H9 (cell line): ENCODE measurements at regions not wholly inside any gene's neighbourhood (a gene's known extent, or its start where the extent isn't known, plus 50 kb on each side); places are given as distances from the start of the nearest gene placed in this dataset.
A peak's percentile ranks its signal among the peaks of the same experiment; 100 is the strongest.

ENCODE experiments used
- DNase-seq: peaks from one replicate; pipeline ENCODE4 v3.0.0-alpha.2; 2017
- H2AFZ ChIP-seq: one replicate; pipeline ENCODE4 v1.6.1; 2013; ENCODE audit warnings: mild to moderate bottlenecking, low read length, control low read depth, moderate library complexity
- H2AK5ac ChIP-seq: 2 replicates; pipeline ENCODE4 v1.6.1; 2013; ENCODE audit warnings: low read length, control low read depth, mixed read lengths; ENCODE audit not compliant: insufficient read length
- H2BK120ac ChIP-seq: one replicate; pipeline ENCODE4 v1.6.1; 2013; ENCODE audit warnings: low read depth, mild to moderate bottlenecking, low read length, control low read depth, inconsistent platforms; ENCODE audit not compliant: poor library complexity, severe bottlenecking
- H2BK12ac ChIP-seq: 2 replicates; pipeline ENCODE4 v1.6.1; 2013; ENCODE audit warnings: low read length, control low read depth, mixed read lengths, low read depth; ENCODE audit not compliant: insufficient read length
- H2BK15ac ChIP-seq: 2 replicates; pipeline ENCODE4 v1.6.1; 2013; ENCODE audit warnings: low read depth, low read length, control low read depth
- H2BK20ac ChIP-seq: one replicate; pipeline ENCODE4 v1.6.1; 2013; ENCODE audit warnings: low read depth, mild to moderate bottlenecking, low read length, control low read depth, inconsistent platforms; ENCODE audit not compliant: poor library complexity, severe bottlenecking
- H2BK5ac ChIP-seq: 2 replicates; pipeline ENCODE4 v1.6.1; 2013; ENCODE audit warnings: low read length, control low read depth, mixed read lengths; ENCODE audit not compliant: insufficient read length
- H3K14ac ChIP-seq: 2 replicates; pipeline ENCODE4 v1.6.1; 2013; ENCODE audit warnings: low read length, control low read depth; ENCODE audit not compliant: insufficient read depth
- H3K18ac ChIP-seq: 2 replicates; pipeline ENCODE4 v1.6.1; 2013; ENCODE audit warnings: low read depth, mild to moderate bottlenecking, mixed read lengths, low read length, control low read depth; ENCODE audit not compliant: insufficient read length
- H3K23ac ChIP-seq: 2 replicates; pipeline ENCODE4 v1.6.1; 2013; ENCODE audit warnings: low read length, control low read depth, mixed read lengths, low read depth; ENCODE audit not compliant: insufficient read length
- H3K23me2 ChIP-seq: 2 replicates; pipeline ENCODE4 v1.6.1; 2013; ENCODE audit warnings: low read depth, mild to moderate bottlenecking, mixed read lengths, low read length, control low read depth; ENCODE audit not compliant: insufficient read length, poor library complexity, severe bottlenecking
- H3K27ac ChIP-seq: 2 replicates; pipeline ENCODE4 v1.5.1; 2013; ENCODE audit warnings: low read length, control low read depth, mixed read lengths, low read depth; ENCODE audit not compliant: insufficient read length
- H3K27me3 ChIP-seq: 2 replicates; pipeline ENCODE4 v1.6.1; 2013; ENCODE audit warnings: low read length, control low read depth, inconsistent platforms; ENCODE audit not compliant: insufficient read depth
- H3K4ac ChIP-seq: 2 replicates; pipeline ENCODE4 v1.6.1; 2013; ENCODE audit warnings: low read depth, mild to moderate bottlenecking, control low read depth, inconsistent platforms, low read length, moderate library complexity
- H3K4me1 ChIP-seq: 2 replicates; pipeline ENCODE4 v1.6.1; 2013; ENCODE audit warnings: low read length, control low read depth, inconsistent platforms; ENCODE audit not compliant: insufficient read depth
- H3K4me2 ChIP-seq: 2 replicates; pipeline ENCODE4 v1.6.1; 2013; ENCODE audit warnings: low read length, control low read depth, mixed read lengths; ENCODE audit not compliant: insufficient read length, insufficient read depth
- H3K56ac ChIP-seq: 2 replicates; pipeline ENCODE4 v1.6.1; 2013; ENCODE audit warnings: low read depth, mild to moderate bottlenecking, mixed read lengths, low read length, control low read depth; ENCODE audit not compliant: insufficient read length
- H3K79me1 ChIP-seq: 2 replicates; pipeline ENCODE4 v1.6.1; 2013; ENCODE audit warnings: low read depth, mild to moderate bottlenecking, moderate library complexity, low read length, control low read depth, inconsistent platforms; ENCODE audit not compliant: insufficient read depth, poor library complexity, severe bottlenecking
- H3K79me2 ChIP-seq: 2 replicates; pipeline ENCODE4 v1.6.1; 2013; ENCODE audit warnings: low read length, control low read depth, inconsistent platforms; ENCODE audit not compliant: insufficient read depth
- H3K9ac ChIP-seq: 2 replicates; pipeline ENCODE4 v1.6.1; 2013; ENCODE audit warnings: low read length, control low read depth, mixed read lengths; ENCODE audit not compliant: insufficient read length; ENCODE audit errors: extremely low read depth
- H3K9me3 ChIP-seq: one replicate; pipeline ENCODE4 v1.6.1; 2013; ENCODE audit warnings: low read depth, low read length, inconsistent platforms; ENCODE audit not compliant: control insufficient read depth
- H3T11ph ChIP-seq: one replicate; pipeline ENCODE4 v1.6.1; 2013; ENCODE audit warnings: mild to moderate bottlenecking, low read length, control low read depth, inconsistent platforms
- H4K20me1 ChIP-seq: one replicate; pipeline ENCODE4 v1.6.1; 2013; ENCODE audit not compliant: control insufficient read depth, insufficient read length, insufficient read depth
- H4K5ac ChIP-seq: 2 replicates; pipeline ENCODE4 v1.6.1; 2013; ENCODE audit warnings: low read depth, mild to moderate bottlenecking, mixed read lengths, low read length, control low read depth; ENCODE audit not compliant: insufficient read length
- H4K8ac ChIP-seq: replicated peaks from 2 replicates; pipeline ENCODE4 v1.6.1; 2013; ENCODE audit warnings: low read length, control low read depth, mixed read lengths, low read depth; ENCODE audit not compliant: insufficient read length
- H4K91ac ChIP-seq: 2 replicates; pipeline ENCODE4 v1.6.1; 2013; ENCODE audit warnings: low read depth, mild to moderate bottlenecking, moderate library complexity, mixed read lengths, low read length, control low read depth; ENCODE audit not compliant: insufficient read length
- H3K27ac Mint-ChIP-seq, 3 experiments: 2 replicates in 2 of 3; 3 replicates in 1 of 3; pipeline ENCODE4 v1.8.0; 2020 to 2021; ENCODE audit warnings: mixed read lengths in 3 of 3, mild to moderate bottlenecking in 1 of 3, moderate library complexity in 1 of 3
- H3K27me3 Mint-ChIP-seq: 2 replicates; pipeline ENCODE4 v1.8.0; 2021; ENCODE audit warnings: low read depth, mild to moderate bottlenecking, moderate library complexity, mixed read lengths
- H3K36me3 Mint-ChIP-seq, 3 experiments: 2 replicates in 2 of 3; 3 replicates in 1 of 3; pipeline ENCODE4 v1.8.0; 2020 to 2021; ENCODE audit warnings: low read depth in 3 of 3, mixed read lengths in 3 of 3; ENCODE audit not compliant: insufficient read depth in 1 of 3
- H3K4me1 Mint-ChIP-seq, 2 experiments: 2 replicates each; pipeline ENCODE4 v1.8.0; 2020; ENCODE audit warnings: mixed read lengths in 2 of 2
- H3K4me3 Mint-ChIP-seq, 2 experiments: 2 replicates in 1 of 2; 3 replicates in 1 of 2; pipeline ENCODE4 v1.8.0; 2020 to 2021; ENCODE audit warnings: mild to moderate bottlenecking in 2 of 2, mixed read lengths in 2 of 2, moderate library complexity in 1 of 2
- H3K9me3 Mint-ChIP-seq, 2 experiments: 2 replicates in 1 of 2; 3 replicates in 1 of 2; pipeline ENCODE4 v1.8.0; 2020; ENCODE audit warnings: mild to moderate bottlenecking in 2 of 2, mixed read lengths in 2 of 2, moderate library complexity in 1 of 2
- WGBS: extraction: QIAGEN DNeasy Blood & Tissue Kit; methylation state at CpG from one replicate; pipeline ENCODE4 v1.1.7; 2013; ENCODE audit warnings: missing lambda C conversion rate, low lambda C conversion rate, mixed read lengths; ENCODE audit not compliant: insufficient read length; ENCODE audit errors: extremely low coverage; 5-methylcytosine and 5-hydroxymethylcytosine counted together
- TF ChIP-seq, protein P1 (sequence below): fragments of 200-600 bp; sonication (generic); conservative IDR thresholded peaks from 3 replicates; pipeline ENCODE4 v1.8.0; 2021; ENCODE audit warnings: antibody characterized with exemption, mild to moderate bottlenecking

DNA sequence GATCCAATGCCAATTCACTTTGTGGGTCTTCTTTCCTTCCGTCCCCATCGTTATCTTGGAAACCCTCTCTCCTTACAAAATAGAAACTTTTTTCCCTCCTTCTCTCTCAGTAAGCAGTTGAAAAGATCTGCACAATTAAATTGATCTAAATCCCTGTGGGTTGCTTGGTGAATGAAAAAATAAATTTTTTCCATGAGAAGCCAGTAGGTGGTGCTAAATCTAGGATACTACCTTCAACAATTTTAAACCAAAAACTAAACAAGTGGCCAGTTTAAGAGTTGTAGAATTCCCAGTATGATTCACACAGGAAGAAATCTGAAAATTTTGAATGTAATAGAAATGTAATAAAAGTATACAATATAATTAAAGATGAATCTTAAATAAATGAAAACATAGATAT, 990.3 kb upstream of the ZNF722 start:
- H3K36me3 Mint-ChIP-seq: peaks cover 20 to 36% (median 24%) of the 10 kb centered on the region in 3 experiments
- Histone ChIP-seq H3K56ac (no peak overlapping the region), H3K4ac (no peak overlapping the region), H2BK5ac (no peak overlapping the region), H4K91ac (no peak overlapping the region), H3K9ac (no peak overlapping the region), H2BK15ac (no peak overlapping the region), H3K79me1 (no peaks in the 10 kb centered on the region), H2BK120ac (no peak overlapping the region), H3K9me3 (peaks cover 91% of the 10 kb centered on the region), H2BK20ac (no peak overlapping the region), H3K18ac (no peak overlapping the region), H2BK12ac (no peak overlapping the region), H3K27ac (no peak overlapping the region), H4K5ac (no peak overlapping the region), H3K27me3 (no peaks in the 10 kb centered on the region), H3K4me2 (no peak overlapping the region), H3K4me1 (no peaks in the 10 kb centered on the region), H3T11ph (no peak overlapping the region), H4K20me1 (no peaks in the 10 kb centered on the region), H3K14ac (no peak overlapping the region), H3K79me2 (no peaks in the 10 kb centered on the region), H3K23me2 (no peaks in the 10 kb centered on the region), H2AFZ (no peak overlapping the region), H4K8ac (no peak overlapping the region), H3K23ac (no peak overlapping the region), H2AK5ac (no peak overlapping the region)
- no peak overlapping the region for H3K27ac Mint-ChIP-seq
- H3K4me3 Mint-ChIP-seq: no peak overlapping the region
- TF ChIP-seq, protein P1, sequence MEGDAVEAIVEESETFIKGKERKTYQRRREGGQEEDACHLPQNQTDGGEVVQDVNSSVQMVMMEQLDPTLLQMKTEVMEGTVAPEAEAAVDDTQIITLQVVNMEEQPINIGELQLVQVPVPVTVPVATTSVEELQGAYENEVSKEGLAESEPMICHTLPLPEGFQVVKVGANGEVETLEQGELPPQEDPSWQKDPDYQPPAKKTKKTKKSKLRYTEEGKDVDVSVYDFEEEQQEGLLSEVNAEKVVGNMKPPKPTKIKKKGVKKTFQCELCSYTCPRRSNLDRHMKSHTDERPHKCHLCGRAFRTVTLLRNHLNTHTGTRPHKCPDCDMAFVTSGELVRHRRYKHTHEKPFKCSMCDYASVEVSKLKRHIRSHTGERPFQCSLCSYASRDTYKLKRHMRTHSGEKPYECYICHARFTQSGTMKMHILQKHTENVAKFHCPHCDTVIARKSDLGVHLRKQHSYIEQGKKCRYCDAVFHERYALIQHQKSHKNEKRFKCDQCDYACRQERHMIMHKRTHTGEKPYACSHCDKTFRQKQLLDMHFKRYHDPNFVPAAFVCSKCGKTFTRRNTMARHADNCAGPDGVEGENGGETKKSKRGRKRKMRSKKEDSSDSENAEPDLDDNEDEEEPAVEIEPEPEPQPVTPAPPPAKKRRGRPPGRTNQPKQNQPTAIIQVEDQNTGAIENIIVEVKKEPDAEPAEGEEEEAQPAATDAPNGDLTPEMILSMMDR: peak; percentile 44; the same call in 2 of the 3 replicates
- WGBS: no CpG with 5 or more reads among the region's 2 CpGs
- H3K9me3 Mint-ChIP-seq: peaks cover 40 to 91% of the 10 kb centered on the region in 2 experiments
- no peaks in the 10 kb centered on the region for H3K4me1 Mint-ChIP-seq
- DNase-seq: no peak
- peaks cover 2% of the 10 kb centered on the region for H3K27me3 Mint-ChIP-seq
